Fibroblast of skin of scalp (primary cell): ENCODE measurements at regions not wholly inside any gene's neighbourhood (a gene's known extent, or its start where the extent isn't known, plus 50 kb on each side); places are given as distances from the start of the nearest gene placed in this dataset.

ENCODE experiments used
- DNase-seq: peaks from one replicate; pipeline ENCODE4 v3.0.0-alpha.2; 2013

GRCh38 chr13:85742355-85742754 lies 56.9 kb downstream of the SLITRK6 start:
- DNase-seq, result peak; percentile 6

GRCh38 chr13:85741017-85741416 lies 58.2 kb downstream of the SLITRK6 start:
- no peak for DNase-seq

- peak; percentile 13 for DNase-seq
Observed at GRCh38 chr13:85738696-85739320, 60.4 kb downstream of the SLITRK6 start.

- no peak for DNase-seq
Observed at GRCh38 chr13:85737952-85738351, 61.3 kb downstream of the SLITRK6 start.

GRCh38 chr13:85729296-85729695 lies 69.9 kb downstream of the SLITRK6 start:
- peak; percentile 17 for DNase-seq

GRCh38 chr13:85728811-85729210 lies 70.4 kb downstream of the SLITRK6 start:
- no peak for DNase-seq

- no peak for DNase-seq
Observed at GRCh38 chr13:85725433-85725832, 73.8 kb downstream of the SLITRK6 start.

- no peak for DNase-seq
Observed at GRCh38 chr13:85724546-85725432, 74.4 kb downstream of the SLITRK6 start.

- DNase-seq, result no peak
Observed at GRCh38 chr13:85719749-85720148, 79.5 kb downstream of the SLITRK6 start.

- DNase-seq, result no peak
Observed at GRCh38 chr13:85717921-85718320, 81.3 kb downstream of the SLITRK6 start.

- DNase-seq, result no peak
Observed at GRCh38 chr13:85710545-85710944, 88.7 kb downstream of the SLITRK6 start.

- no peak for DNase-seq
Observed at GRCh38 chr13:85709721-85710120, 89.5 kb downstream of the SLITRK6 start.

- peak; percentile 27 for DNase-seq
Observed at GRCh38 chr13:85709072-85709471, 90.1 kb downstream of the SLITRK6 start.

GRCh38 chr13:85700906-85701305 lies 98.3 kb downstream of the SLITRK6 start:
- DNase-seq, result no peak

GRCh38 chr13:85698256-85698655 lies 101.0 kb downstream of the SLITRK6 start:
- no peak for DNase-seq

- no peak for DNase-seq
Observed at GRCh38 chr13:85694992-85695391, 104.2 kb downstream of the SLITRK6 start.

GRCh38 chr13:85693889-85694511 lies 105.2 kb downstream of the SLITRK6 start:
- no peak for DNase-seq

- no peak for DNase-seq
Observed at GRCh38 chr13:85690368-85690767, 108.9 kb downstream of the SLITRK6 start.

- DNase-seq, result no peak
Observed at GRCh38 chr13:85685436-85685835, 113.8 kb downstream of the SLITRK6 start.

- DNase-seq, result no peak
Observed at GRCh38 chr13:85675151-85675907, 123.9 kb downstream of the SLITRK6 start.

GRCh38 chr13:85671336-85671735 lies 127.9 kb downstream of the SLITRK6 start:
- no peak for DNase-seq

GRCh38 chr13:85666356-85666755 lies 132.9 kb downstream of the SLITRK6 start:
- no peak for DNase-seq

GRCh38 chr13:85665286-85665685 lies 133.9 kb downstream of the SLITRK6 start:
- peak; percentile 23 for DNase-seq
